ENCODE measurements at regions not wholly inside any gene's neighbourhood (a gene's known extent, or its start where the extent isn't known, plus 50 kb on each side); places are given as distances from the start of the nearest gene placed in this dataset.
"Not testable (repeated sequence)": the region's sequence is repeated elsewhere in the genome, so short reads cannot be mapped to it uniquely, and the experiment has no call there.

GRCh38 chr4:169840554-169840953, 82.8 kb upstream of the HPF1 start:
- no peak for DNase-seq (ENCODE audit: low spot score in 2 of 2)
- Histone ChIP-seq H3K27ac (no peak overlapping the region), H3K9me3 (no peaks in the 10 kb centered on the region), H3K36me3 (no peaks in the 10 kb centered on the region), H3K27me3 (no peaks in the 10 kb centered on the region), H3K4me1 (no peaks in the 10 kb centered on the region), H3K4me3 (no peak overlapping the region)
- intact Hi-C loops (cut with DNase I; ENCODE audit: low total_unique reads), result no loop called here
- TF ChIP-seq CTCF (IDR thresholded peaks at IDR 0.05) (no peak), POLR2AphosphoS5 (IDR thresholded peaks at IDR 0.05) (no peak), POLR2A (IDR thresholded peaks at IDR 0.05) (no peak)

- DNase-seq (ENCODE audit: low spot score in 2 of 2); H3K27ac ChIP-seq; H3K9me3 ChIP-seq; H3K36me3 ChIP-seq; intact Hi-C loops (cut with DNase I; ENCODE audit: low total_unique reads); H3K27me3 ChIP-seq; H3K4me3 ChIP-seq; H3K4me1 ChIP-seq: not testable (repeated sequence)
Observed at GRCh38 chr4:169828329-169828728, 70.6 kb upstream of the HPF1 start.

- TF ChIP-seq POLR2A (IDR thresholded peaks at IDR 0.05), result no peak
- TF ChIP-seq POLR2AphosphoS5 (IDR thresholded peaks at IDR 0.05), result no peak
- no peak for TF ChIP-seq CTCF (IDR thresholded peaks at IDR 0.05)
- H3K36me3 ChIP-seq, result no peaks in the 10 kb centered on the region
- H3K27me3 ChIP-seq, result no peaks in the 10 kb centered on the region
- no peak for DNase-seq (ENCODE audit: low spot score in 2 of 2)
- intact Hi-C loops (cut with DNase I; ENCODE audit: low total_unique reads), result no loop called here
- H3K27ac ChIP-seq, result no peak overlapping the region
- H3K9me3 ChIP-seq, result no peaks in the 10 kb centered on the region
- no peak overlapping the region for H3K4me3 ChIP-seq
- no peaks in the 10 kb centered on the region for H3K4me1 ChIP-seq
Observed at GRCh38 chr4:169826634-169827187, 69.0 kb upstream of the HPF1 start.

GRCh38 chr4:169823685-169824084, 65.9 kb upstream of the HPF1 start:
- Histone ChIP-seq H3K4me1 (no peaks in the 10 kb centered on the region), H3K27ac (no peak overlapping the region), H3K4me3 (no peak overlapping the region), H3K36me3 (no peaks in the 10 kb centered on the region), H3K27me3 (no peaks in the 10 kb centered on the region), H3K9me3 (no peaks in the 10 kb centered on the region)
- no peak for TF ChIP-seq POLR2AphosphoS5 (IDR thresholded peaks at IDR 0.05)
- TF ChIP-seq CTCF (IDR thresholded peaks at IDR 0.05), result no peak
- TF ChIP-seq POLR2A (IDR thresholded peaks at IDR 0.05), result no peak
- no peak for DNase-seq (ENCODE audit: low spot score in 2 of 2)
- intact Hi-C loops (cut with DNase I; ENCODE audit: low total_unique reads), result no loop called here

- Histone ChIP-seq H3K4me3 (no peak overlapping the region), H3K9me3 (no peaks in the 10 kb centered on the region), H3K27me3 (no peaks in the 10 kb centered on the region), H3K4me1 (no peaks in the 10 kb centered on the region), H3K36me3 (no peaks in the 10 kb centered on the region), H3K27ac (no peak overlapping the region)
- intact Hi-C loops (cut with DNase I; ENCODE audit: low total_unique reads), result no loop called here
- DNase-seq (ENCODE audit: low spot score in 2 of 2), result no peak
- TF ChIP-seq POLR2AphosphoS5 (IDR thresholded peaks at IDR 0.05) (no peak), CTCF (IDR thresholded peaks at IDR 0.05) (no peak)
Observed at GRCh38 chr4:169821402-169821801, 63.7 kb upstream of the HPF1 start.

Data from breast epithelium (tissue), 4 donors.